ENCODE measurements at regions not wholly inside any gene's neighbourhood (a gene's known extent, or its start where the extent isn't known, plus 50 kb on each side); places are given as distances from the start of the nearest gene placed in this dataset.

GRCh38 chr2:150620416-150620815 is 132.9 kb upstream of the RND3 start:
- TF ChIP-seq CTCF (IDR thresholded peaks at IDR 0.05; ENCODE audit: low read depth, low read length) (no peak), EZH2phosphoT487 (IDR thresholded peaks at IDR 0.05; ENCODE audit: low read depth) (no peak)

All from OCI-LY3 (cell line).